GM23338 (cell line): ENCODE measurements at regions not wholly inside any gene's neighbourhood (a gene's known extent, or its start where the extent isn't known, plus 50 kb on each side); places are given as distances from the start of the nearest gene placed in this dataset.

Experiments
- ATAC-seq: fragments of 200-7000 bp; cut with Tn5 transposase; 3 replicates; pipeline ENCODE4 v1.9.1; 2020
- DNase-seq: peaks from one replicate; pipeline ENCODE4 v3.0.0-alpha.2; 2015; ENCODE audit warnings: low spot score
- H2AFZ ChIP-seq: fragments of 200-600 bp; sonication (generic); 2 replicates; pipeline ENCODE4 v1.8.0; 2016; ENCODE audit warnings: antibody characterized with exemption, mild to moderate bottlenecking, moderate library complexity
- H3F3A ChIP-seq: fragments of 200-600 bp; sonication (generic); replicated peaks from 2 replicates; pipeline ENCODE4 v1.8.0; 2017; ENCODE audit warnings: antibody characterized with exemption, mixed run types, low read depth
- H3K27ac ChIP-seq: fragments of 200-600 bp; sonication (generic); 2 replicates; pipeline ENCODE4 v1.6.1; 2016; ENCODE audit warnings: low read depth
- H3K27me3 ChIP-seq: fragments of 200-600 bp; sonication (generic); 2 replicates; pipeline ENCODE4 v1.8.0; 2016; ENCODE audit warnings: mild to moderate bottlenecking, mixed run types, moderate library complexity; ENCODE audit not compliant: insufficient read depth
- H3K36me3 ChIP-seq: fragments of 200-600 bp; sonication (generic); 2 replicates; pipeline ENCODE4 v1.8.0; 2016; ENCODE audit warnings: mild to moderate bottlenecking; ENCODE audit not compliant: insufficient read depth
- H3K4me1 ChIP-seq: fragments of 200-600 bp; sonication (generic); 2 replicates; pipeline ENCODE4 v1.8.0; 2016; ENCODE audit warnings: mild to moderate bottlenecking, moderate library complexity; ENCODE audit not compliant: insufficient read depth
- H3K4me2 ChIP-seq: fragments of 200-600 bp; sonication (generic); 2 replicates; pipeline ENCODE4 v1.7.1; 2017; ENCODE audit warnings: mixed run types
- H3K4me3 ChIP-seq: fragments of 200-600 bp; sonication (generic); 2 replicates; pipeline ENCODE4 v1.6.1; 2016; ENCODE audit warnings: mixed run types
- H3K79me2 ChIP-seq: fragments of 200-600 bp; sonication (generic); replicated peaks from 2 replicates; pipeline ENCODE4 v1.8.0; 2017; ENCODE audit warnings: mild to moderate bottlenecking; ENCODE audit not compliant: insufficient read depth
- H3K9me2 ChIP-seq: fragments of 200-600 bp; sonication (generic); 2 replicates; pipeline ENCODE4 v1.8.0; 2017; ENCODE audit not compliant: insufficient read depth
- H4K20me1 ChIP-seq: fragments of 200-600 bp; sonication (generic); replicated peaks from 2 replicates; pipeline ENCODE4 v1.8.0; 2017; ENCODE audit warnings: mild to moderate bottlenecking; ENCODE audit not compliant: insufficient read depth
- H3K27ac Mint-ChIP-seq: 2 replicates; pipeline ENCODE4 v1.8.0; 2020; ENCODE audit warnings: inconsistent platforms, mild to moderate bottlenecking, moderate library complexity, mixed read lengths
- H3K27me3 Mint-ChIP-seq: 3 replicates; pipeline ENCODE4 v1.8.0; 2022; ENCODE audit warnings: low read depth, mild to moderate bottlenecking, moderate library complexity, mixed read lengths, inconsistent platforms; ENCODE audit not compliant: insufficient read depth, poor library complexity
- H3K36me3 Mint-ChIP-seq: 3 replicates; pipeline ENCODE4 v1.8.0; 2021; ENCODE audit warnings: low read depth, mild to moderate bottlenecking, inconsistent platforms, moderate library complexity, mixed read lengths
- H3K4me1 Mint-ChIP-seq: 3 replicates; pipeline ENCODE4 v1.8.0; 2020; ENCODE audit warnings: mild to moderate bottlenecking, inconsistent platforms, mixed read lengths
- H3K4me3 Mint-ChIP-seq: 3 replicates; pipeline ENCODE4 v1.8.0; 2021; ENCODE audit warnings: moderate library complexity, mild to moderate bottlenecking, inconsistent platforms, mixed read lengths
- H3K9me3 Mint-ChIP-seq: 3 replicates; pipeline ENCODE4 v1.8.0; 2020; ENCODE audit warnings: moderate library complexity, mild to moderate bottlenecking, inconsistent platforms, mixed read lengths
- CREB1 ChIP-seq: fragments of 250-450 bp; sonication (Bioruptor Pico); IDR thresholded peaks from 2 replicates; pipeline ENCODE4 v1.5.0; 2020; ENCODE audit warnings: low read depth, mild to moderate bottlenecking, moderate library complexity
- CTCF ChIP-seq, 2 experiments: fragments of 200-600 bp in 1 of 2; sonication (generic) in 1 of 2; conservative IDR thresholded peaks; 2 replicates each; pipeline versions ENCODE4 v1.5.1 to v1.6.1; 2016 to 2017; ENCODE audit warnings: antibody characterized with exemption in 2 of 2, low read depth in 2 of 2, mild to moderate bottlenecking in 2 of 2, moderate library complexity in 1 of 2
- EZH2 ChIP-seq: fragments of 200-600 bp; sonication (generic); IDR thresholded peaks from one replicate; pipeline ENCODE4 v1.8.0; 2017; ENCODE audit warnings: antibody characterized with exemption, mild to moderate bottlenecking, low read depth; ENCODE audit not compliant: unreplicated experiment
- EZH2phosphoT487 ChIP-seq: fragments of 200-600 bp; sonication (generic); IDR thresholded peaks from one replicate; pipeline ENCODE4 v1.8.1; 2018; ENCODE audit warnings: antibody characterized with exemption; ENCODE audit not compliant: unreplicated experiment
- JUNB ChIP-seq: IDR thresholded peaks from one replicate; pipeline ENCODE4 v1.6.1; 2016; ENCODE audit warnings: antibody characterized with exemption; ENCODE audit not compliant: unreplicated experiment
- NANOG ChIP-seq: IDR thresholded peaks from 2 replicates; pipeline ENCODE4 v1.6.1; 2016; ENCODE audit warnings: antibody characterized with exemption, borderline replicate concordance
- POLR2AphosphoS5 ChIP-seq: IDR thresholded peaks from 2 replicates; pipeline ENCODE4 v1.6.1; 2016; ENCODE audit warnings: antibody characterized with exemption, low read depth
- REST ChIP-seq: IDR thresholded peaks from one replicate; pipeline ENCODE4 v1.6.1; 2018; ENCODE audit warnings: antibody characterized with exemption; ENCODE audit not compliant: unreplicated experiment
- STAT1 ChIP-seq: IDR thresholded peaks from one replicate; pipeline ENCODE4 v1.6.1; 2016; ENCODE audit warnings: antibody characterized with exemption; ENCODE audit not compliant: unreplicated experiment
- ZNF114 ChIP-seq: fragments of 250-450 bp; sonication (Bioruptor Pico); IDR thresholded peaks from 2 replicates; pipeline ENCODE4 v1.5.0; 2020; ENCODE audit warnings: mild to moderate bottlenecking, moderate library complexity
- ZNF331 ChIP-seq: fragments of 250-450 bp; sonication (Bioruptor Pico); IDR thresholded peaks from 2 replicates; pipeline ENCODE4 v1.5.0; 2020; ENCODE audit warnings: low read depth, mild to moderate bottlenecking, moderate library complexity
- TF ChIP-seq, protein P1 (sequence below): fragments of 250-450 bp; sonication (Bioruptor Pico); IDR thresholded peaks from 2 replicates; pipeline ENCODE4 v1.5.0; 2020; ENCODE audit warnings: mild to moderate bottlenecking, moderate library complexity
- TF ChIP-seq, protein P2 (sequence below): IDR thresholded peaks from 2 replicates; pipeline ENCODE4 v1.6.1; 2016; ENCODE audit warnings: antibody characterized with exemption

DNA sequence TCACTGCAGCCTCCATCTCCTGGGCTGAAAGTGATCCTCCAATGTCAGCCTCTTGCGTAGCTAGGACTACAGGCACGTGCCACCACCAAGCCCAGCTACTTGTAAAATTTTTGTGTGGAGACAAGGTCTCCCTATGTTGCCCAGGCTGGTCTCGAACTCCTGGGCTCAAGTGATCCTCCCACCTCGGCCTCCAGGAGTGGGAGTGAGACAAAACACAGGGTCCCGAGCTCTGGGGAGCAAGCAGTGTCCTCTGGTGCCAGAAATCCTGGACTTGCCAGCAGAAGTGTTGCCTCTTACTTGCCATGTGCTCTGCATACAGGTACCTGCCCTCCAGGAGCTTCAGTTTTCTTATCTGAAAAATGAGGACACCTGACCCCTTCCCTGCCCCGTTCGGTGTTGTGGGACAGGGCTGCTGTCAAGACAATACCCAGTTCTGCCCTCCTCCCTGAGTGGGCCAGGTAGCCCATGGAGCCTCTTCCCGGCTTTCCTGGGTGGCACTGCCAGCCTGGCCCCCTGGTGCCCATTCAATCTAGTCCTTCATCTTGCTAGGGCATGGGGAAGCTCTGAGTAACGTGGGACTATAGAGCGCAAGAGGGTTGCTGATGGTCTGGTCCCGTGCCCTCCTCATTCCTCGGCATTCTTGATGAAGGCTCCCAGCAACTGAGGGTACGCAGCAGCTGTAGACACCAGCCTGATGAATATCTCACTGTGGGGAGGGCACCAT, 164.6 kb downstream of the GOLGA6L4 start:
- H3K27ac Mint-ChIP-seq, result no peak overlapping the region
- H3K4me3 Mint-ChIP-seq, result no peak overlapping the region
- no peaks in the 10 kb centered on the region for H3K27me3 ChIP-seq
- H2AFZ ChIP-seq, result no peak overlapping the region
- ATAC-seq (no peak), DNase-seq (no peak)
- no peaks in the 10 kb centered on the region for H3K36me3 ChIP-seq
- H3K4me1 Mint-ChIP-seq, result no peaks in the 10 kb centered on the region
- H4K20me1 ChIP-seq, result no peaks in the 10 kb centered on the region
- TF ChIP-seq EZH2phosphoT487 (no peak), STAT1 (no peak), JUNB (no peak), ZNF331 (no peak), EZH2 (no peak), POLR2AphosphoS5 (no peak), CREB1 (no peak), ZNF114 (CRISPR knock-in tag) (no peak), REST (no peak), CTCF (conservative IDR thresholded peaks at IDR 0.05; ENCODE audit: low read depth in 2 of 2) (no peak), NANOG (no peak)
- TF ChIP-seq, protein P1, sequence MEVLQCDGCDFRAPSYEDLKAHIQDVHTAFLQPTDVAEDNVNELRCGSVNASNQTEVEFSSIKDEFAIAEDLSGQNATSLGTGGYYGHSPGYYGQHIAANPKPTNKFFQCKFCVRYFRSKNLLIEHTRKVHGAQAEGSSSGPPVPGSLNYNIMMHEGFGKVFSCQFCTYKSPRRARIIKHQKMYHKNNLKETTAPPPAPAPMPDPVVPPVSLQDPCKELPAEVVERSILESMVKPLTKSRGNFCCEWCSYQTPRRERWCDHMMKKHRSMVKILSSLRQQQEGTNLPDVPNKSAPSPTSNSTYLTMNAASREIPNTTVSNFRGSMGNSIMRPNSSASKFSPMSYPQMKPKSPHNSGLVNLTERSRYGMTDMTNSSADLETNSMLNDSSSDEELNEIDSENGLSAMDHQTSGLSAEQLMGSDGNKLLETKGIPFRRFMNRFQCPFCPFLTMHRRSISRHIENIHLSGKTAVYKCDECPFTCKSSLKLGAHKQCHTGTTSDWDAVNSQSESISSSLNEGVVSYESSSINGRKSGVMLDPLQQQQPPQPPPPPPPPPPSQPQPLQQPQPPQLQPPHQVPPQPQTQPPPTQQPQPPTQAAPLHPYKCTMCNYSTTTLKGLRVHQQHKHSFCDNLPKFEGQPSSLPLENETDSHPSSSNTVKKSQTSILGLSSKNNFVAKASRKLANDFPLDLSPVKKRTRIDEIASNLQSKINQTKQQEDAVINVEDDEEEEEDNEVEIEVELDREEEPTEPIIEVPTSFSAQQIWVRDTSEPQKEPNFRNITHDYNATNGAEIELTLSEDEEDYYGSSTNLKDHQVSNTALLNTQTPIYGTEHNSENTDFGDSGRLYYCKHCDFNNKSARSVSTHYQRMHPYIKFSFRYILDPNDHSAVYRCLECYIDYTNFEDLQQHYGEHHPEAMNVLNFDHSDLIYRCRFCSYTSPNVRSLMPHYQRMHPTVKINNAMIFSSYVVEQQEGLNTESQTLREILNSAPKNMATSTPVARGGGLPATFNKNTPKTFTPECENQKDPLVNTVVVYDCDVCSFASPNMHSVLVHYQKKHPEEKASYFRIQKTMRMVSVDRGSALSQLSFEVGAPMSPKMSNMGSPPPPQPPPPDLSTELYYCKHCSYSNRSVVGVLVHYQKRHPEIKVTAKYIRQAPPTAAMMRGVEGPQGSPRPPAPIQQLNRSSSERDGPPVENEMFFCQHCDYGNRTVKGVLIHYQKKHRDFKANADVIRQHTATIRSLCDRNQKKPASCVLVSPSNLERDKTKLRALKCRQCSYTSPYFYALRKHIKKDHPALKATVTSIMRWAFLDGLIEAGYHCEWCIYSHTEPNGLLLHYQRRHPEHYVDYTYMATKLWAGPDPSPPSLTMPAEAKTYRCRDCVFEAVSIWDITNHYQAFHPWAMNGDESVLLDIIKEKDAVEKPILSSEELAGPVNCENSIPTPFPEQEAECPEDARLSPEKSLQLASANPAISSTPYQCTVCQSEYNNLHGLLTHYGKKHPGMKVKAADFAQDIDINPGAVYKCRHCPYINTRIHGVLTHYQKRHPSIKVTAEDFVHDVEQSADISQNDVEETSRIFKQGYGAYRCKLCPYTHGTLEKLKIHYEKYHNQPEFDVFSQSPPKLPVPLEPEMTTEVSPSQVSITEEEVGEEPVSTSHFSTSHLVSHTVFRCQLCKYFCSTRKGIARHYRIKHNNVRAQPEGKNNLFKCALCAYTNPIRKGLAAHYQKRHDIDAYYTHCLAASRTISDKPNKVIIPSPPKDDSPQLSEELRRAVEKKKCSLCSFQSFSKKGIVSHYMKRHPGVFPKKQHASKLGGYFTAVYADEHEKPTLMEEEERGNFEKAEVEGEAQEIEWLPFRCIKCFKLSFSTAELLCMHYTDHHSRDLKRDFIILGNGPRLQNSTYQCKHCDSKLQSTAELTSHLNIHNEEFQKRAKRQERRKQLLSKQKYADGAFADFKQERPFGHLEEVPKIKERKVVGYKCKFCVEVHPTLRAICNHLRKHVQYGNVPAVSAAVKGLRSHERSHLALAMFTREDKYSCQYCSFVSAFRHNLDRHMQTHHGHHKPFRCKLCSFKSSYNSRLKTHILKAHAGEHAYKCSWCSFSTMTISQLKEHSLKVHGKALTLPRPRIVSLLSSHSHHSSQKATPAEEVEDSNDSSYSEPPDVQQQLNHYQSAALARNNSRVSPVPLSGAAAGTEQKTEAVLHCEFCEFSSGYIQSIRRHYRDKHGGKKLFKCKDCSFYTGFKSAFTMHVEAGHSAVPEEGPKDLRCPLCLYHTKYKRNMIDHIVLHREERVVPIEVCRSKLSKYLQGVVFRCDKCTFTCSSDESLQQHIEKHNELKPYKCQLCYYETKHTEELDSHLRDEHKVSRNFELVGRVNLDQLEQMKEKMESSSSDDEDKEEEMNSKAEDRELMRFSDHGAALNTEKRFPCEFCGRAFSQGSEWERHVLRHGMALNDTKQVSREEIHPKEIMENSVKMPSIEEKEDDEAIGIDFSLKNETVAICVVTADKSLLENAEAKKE (CRISPR knock-in tag), result no peak
- TF ChIP-seq, protein P2, sequence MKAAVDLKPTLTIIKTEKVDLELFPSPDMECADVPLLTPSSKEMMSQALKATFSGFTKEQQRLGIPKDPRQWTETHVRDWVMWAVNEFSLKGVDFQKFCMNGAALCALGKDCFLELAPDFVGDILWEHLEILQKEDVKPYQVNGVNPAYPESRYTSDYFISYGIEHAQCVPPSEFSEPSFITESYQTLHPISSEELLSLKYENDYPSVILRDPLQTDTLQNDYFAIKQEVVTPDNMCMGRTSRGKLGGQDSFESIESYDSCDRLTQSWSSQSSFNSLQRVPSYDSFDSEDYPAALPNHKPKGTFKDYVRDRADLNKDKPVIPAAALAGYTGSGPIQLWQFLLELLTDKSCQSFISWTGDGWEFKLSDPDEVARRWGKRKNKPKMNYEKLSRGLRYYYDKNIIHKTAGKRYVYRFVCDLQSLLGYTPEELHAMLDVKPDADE, result no peak
- no peaks in the 10 kb centered on the region for H3K9me2 ChIP-seq
- peaks cover 4% of the 10 kb centered on the region; the same call in 2 of the 3 replicates for H3K36me3 Mint-ChIP-seq
- peaks cover 8% of the 10 kb centered on the region for H3K9me3 Mint-ChIP-seq
- H3K27me3 Mint-ChIP-seq, result peaks cover 10% of the 10 kb centered on the region
- no peak overlapping the region for H3K4me3 ChIP-seq
- no peak overlapping the region for H3K27ac ChIP-seq
- no peak overlapping the region for H3K4me2 ChIP-seq
- H3K4me1 ChIP-seq, result no peaks in the 10 kb centered on the region
- H3K79me2 ChIP-seq, result no peaks in the 10 kb centered on the region
- H3F3A ChIP-seq, result no peaks in the 10 kb centered on the region
